GM21576 (cell line): ENCODE measurements at regions not wholly inside any gene's neighbourhood (a gene's known extent, or its start where the extent isn't known, plus 50 kb on each side); places are given as distances from the start of the nearest gene placed in this dataset.

Experiments
- ATAC-seq: cut with Tn5 transposase; IDR thresholded peaks from one replicate; pipeline ENCODE4 v1.9.1; 2021; ENCODE audit warnings: mild to moderate bottlenecking, moderate library complexity; ENCODE audit not compliant: unreplicated experiment

- ATAC-seq: no peak
Measured at GRCh38 chr3:72224804-72225509, 440.0 kb upstream of the PROK2 start.

GRCh38 chr3:72223628-72224027 lies 438.7 kb upstream of the PROK2 start:
- ATAC-seq: no peak

GRCh38 chr3:72223116-72223515 lies 438.2 kb upstream of the PROK2 start:
- ATAC-seq: no peak

GRCh38 chr3:72222410-72222809 lies 437.5 kb upstream of the PROK2 start:
- no peak for ATAC-seq

- ATAC-seq: no peak
Measured at GRCh38 chr3:72220946-72221345, 436.0 kb upstream of the PROK2 start.

- ATAC-seq: no peak
Measured at GRCh38 chr3:72219752-72220151, 434.8 kb upstream of the PROK2 start.

- ATAC-seq: no peak
Measured at GRCh38 chr3:72217570-72217969, 432.6 kb upstream of the PROK2 start.

- ATAC-seq: no peak
Measured at GRCh38 chr3:72214066-72214951, 429.4 kb upstream of the PROK2 start.

- ATAC-seq: no peak
Measured at GRCh38 chr3:72213296-72214065, 428.5 kb upstream of the PROK2 start.

GRCh38 chr3:72212396-72212795 lies 427.4 kb upstream of the PROK2 start:
- ATAC-seq: no peak

- ATAC-seq: no peak
Measured at GRCh38 chr3:72210261-72210660, 425.3 kb upstream of the PROK2 start.

- no peak for ATAC-seq
Measured at GRCh38 chr3:72205297-72205826, 420.4 kb upstream of the PROK2 start.

- ATAC-seq: no peak
Measured at GRCh38 chr3:72204452-72204851, 419.5 kb upstream of the PROK2 start.

GRCh38 chr3:72203613-72204349 lies 418.8 kb upstream of the PROK2 start:
- ATAC-seq: no peak

- ATAC-seq: no peak
Measured at GRCh38 chr3:72203105-72203504, 418.2 kb upstream of the PROK2 start.

GRCh38 chr3:72200332-72200731 lies 415.4 kb upstream of the PROK2 start:
- no peak for ATAC-seq

- no peak for ATAC-seq
Measured at GRCh38 chr3:72199530-72199929, 414.6 kb upstream of the PROK2 start.

- ATAC-seq: no peak
Measured at GRCh38 chr3:72196377-72196929, 411.5 kb upstream of the PROK2 start.

GRCh38 chr3:72195895-72196294 lies 410.9 kb upstream of the PROK2 start:
- ATAC-seq: no peak

GRCh38 chr3:72194458-72194857 lies 409.5 kb upstream of the PROK2 start:
- ATAC-seq: no peak
